GM23338 (cell line): ENCODE measurements at regions not wholly inside any gene's neighbourhood (a gene's known extent, or its start where the extent isn't known, plus 50 kb on each side); places are given as distances from the start of the nearest gene placed in this dataset.

Experiments used
- ATAC-seq: fragments of 200-7000 bp; cut with Tn5 transposase; 3 replicates; pipeline ENCODE4 v1.9.1; 2020
- DNase-seq: peaks from one replicate; pipeline ENCODE4 v3.0.0-alpha.2; 2015; ENCODE audit warnings: low spot score
- H2AFZ ChIP-seq: fragments of 200-600 bp; sonication (generic); 2 replicates; pipeline ENCODE4 v1.8.0; 2016; ENCODE audit warnings: antibody characterized with exemption, mild to moderate bottlenecking, moderate library complexity
- H3F3A ChIP-seq: fragments of 200-600 bp; sonication (generic); replicated peaks from 2 replicates; pipeline ENCODE4 v1.8.0; 2017; ENCODE audit warnings: antibody characterized with exemption, mixed run types, low read depth
- H3K27ac ChIP-seq: fragments of 200-600 bp; sonication (generic); 2 replicates; pipeline ENCODE4 v1.6.1; 2016; ENCODE audit warnings: low read depth
- H3K27me3 ChIP-seq: fragments of 200-600 bp; sonication (generic); 2 replicates; pipeline ENCODE4 v1.8.0; 2016; ENCODE audit warnings: mild to moderate bottlenecking, mixed run types, moderate library complexity; ENCODE audit not compliant: insufficient read depth
- H3K36me3 ChIP-seq: fragments of 200-600 bp; sonication (generic); 2 replicates; pipeline ENCODE4 v1.8.0; 2016; ENCODE audit warnings: mild to moderate bottlenecking; ENCODE audit not compliant: insufficient read depth
- H3K4me1 ChIP-seq: fragments of 200-600 bp; sonication (generic); 2 replicates; pipeline ENCODE4 v1.8.0; 2016; ENCODE audit warnings: mild to moderate bottlenecking, moderate library complexity; ENCODE audit not compliant: insufficient read depth
- H3K4me2 ChIP-seq: fragments of 200-600 bp; sonication (generic); 2 replicates; pipeline ENCODE4 v1.7.1; 2017; ENCODE audit warnings: mixed run types
- H3K4me3 ChIP-seq: fragments of 200-600 bp; sonication (generic); 2 replicates; pipeline ENCODE4 v1.6.1; 2016; ENCODE audit warnings: mixed run types
- H3K79me2 ChIP-seq: fragments of 200-600 bp; sonication (generic); replicated peaks from 2 replicates; pipeline ENCODE4 v1.8.0; 2017; ENCODE audit warnings: mild to moderate bottlenecking; ENCODE audit not compliant: insufficient read depth
- H3K9me2 ChIP-seq: fragments of 200-600 bp; sonication (generic); 2 replicates; pipeline ENCODE4 v1.8.0; 2017; ENCODE audit not compliant: insufficient read depth
- H4K20me1 ChIP-seq: fragments of 200-600 bp; sonication (generic); replicated peaks from 2 replicates; pipeline ENCODE4 v1.8.0; 2017; ENCODE audit warnings: mild to moderate bottlenecking; ENCODE audit not compliant: insufficient read depth
- H3K27ac Mint-ChIP-seq: 2 replicates; pipeline ENCODE4 v1.8.0; 2020; ENCODE audit warnings: inconsistent platforms, mild to moderate bottlenecking, moderate library complexity, mixed read lengths
- H3K27me3 Mint-ChIP-seq: 3 replicates; pipeline ENCODE4 v1.8.0; 2022; ENCODE audit warnings: low read depth, mild to moderate bottlenecking, moderate library complexity, mixed read lengths, inconsistent platforms; ENCODE audit not compliant: insufficient read depth, poor library complexity
- H3K36me3 Mint-ChIP-seq: 3 replicates; pipeline ENCODE4 v1.8.0; 2021; ENCODE audit warnings: low read depth, mild to moderate bottlenecking, inconsistent platforms, moderate library complexity, mixed read lengths
- H3K4me1 Mint-ChIP-seq: 3 replicates; pipeline ENCODE4 v1.8.0; 2020; ENCODE audit warnings: mild to moderate bottlenecking, inconsistent platforms, mixed read lengths
- H3K4me3 Mint-ChIP-seq: 3 replicates; pipeline ENCODE4 v1.8.0; 2021; ENCODE audit warnings: moderate library complexity, mild to moderate bottlenecking, inconsistent platforms, mixed read lengths
- H3K9me3 Mint-ChIP-seq: 3 replicates; pipeline ENCODE4 v1.8.0; 2020; ENCODE audit warnings: moderate library complexity, mild to moderate bottlenecking, inconsistent platforms, mixed read lengths
- CREB1 ChIP-seq: fragments of 250-450 bp; sonication (Bioruptor Pico); IDR thresholded peaks from 2 replicates; pipeline ENCODE4 v1.5.0; 2020; ENCODE audit warnings: low read depth, mild to moderate bottlenecking, moderate library complexity
- CTCF ChIP-seq, 2 experiments: fragments of 200-600 bp in 1 of 2; sonication (generic) in 1 of 2; conservative IDR thresholded peaks; 2 replicates each; pipeline versions ENCODE4 v1.5.1 to v1.6.1; 2016 to 2017; ENCODE audit warnings: antibody characterized with exemption in 2 of 2, low read depth in 2 of 2, mild to moderate bottlenecking in 2 of 2, moderate library complexity in 1 of 2
- ETS1 ChIP-seq: IDR thresholded peaks from 2 replicates; pipeline ENCODE4 v1.6.1; 2016; ENCODE audit warnings: antibody characterized with exemption
- EZH2 ChIP-seq: fragments of 200-600 bp; sonication (generic); IDR thresholded peaks from one replicate; pipeline ENCODE4 v1.8.0; 2017; ENCODE audit warnings: antibody characterized with exemption, mild to moderate bottlenecking, low read depth; ENCODE audit not compliant: unreplicated experiment
- EZH2phosphoT487 ChIP-seq: fragments of 200-600 bp; sonication (generic); IDR thresholded peaks from one replicate; pipeline ENCODE4 v1.8.1; 2018; ENCODE audit warnings: antibody characterized with exemption; ENCODE audit not compliant: unreplicated experiment
- JUNB ChIP-seq: IDR thresholded peaks from one replicate; pipeline ENCODE4 v1.6.1; 2016; ENCODE audit warnings: antibody characterized with exemption; ENCODE audit not compliant: unreplicated experiment
- NANOG ChIP-seq: IDR thresholded peaks from 2 replicates; pipeline ENCODE4 v1.6.1; 2016; ENCODE audit warnings: antibody characterized with exemption, borderline replicate concordance
- REST ChIP-seq: IDR thresholded peaks from one replicate; pipeline ENCODE4 v1.6.1; 2018; ENCODE audit warnings: antibody characterized with exemption; ENCODE audit not compliant: unreplicated experiment
- ZNF462 ChIP-seq: fragments of 250-450 bp; sonication (Bioruptor Pico); IDR thresholded peaks from 2 replicates; pipeline ENCODE4 v1.5.0; 2020; ENCODE audit warnings: mild to moderate bottlenecking, moderate library complexity

- no peak overlapping the region for H3K4me3 Mint-ChIP-seq
- ATAC-seq (no peak), DNase-seq (no peak)
- no peaks in the 10 kb centered on the region for H3K9me3 Mint-ChIP-seq
- Histone ChIP-seq H3K27ac (no peak overlapping the region), H3F3A (no peaks in the 10 kb centered on the region), H3K4me3 (no peak overlapping the region), H3K9me2 (peaks cover 7% of the 10 kb centered on the region; the same call in 1 of the 2 replicates), H2AFZ (no peak overlapping the region), H3K27me3 (no peaks in the 10 kb centered on the region), H3K36me3 (no peaks in the 10 kb centered on the region), H3K4me1 (peaks cover 8% of the 10 kb centered on the region; the same call in 1 of the 2 replicates), H3K79me2 (no peaks in the 10 kb centered on the region), H3K4me2 (no peak overlapping the region), H4K20me1 (no peaks in the 10 kb centered on the region)
- H3K27me3 Mint-ChIP-seq: peaks cover 6% of the 10 kb centered on the region
- peaks cover 8% of the 10 kb centered on the region for H3K4me1 Mint-ChIP-seq
- TF ChIP-seq REST (no peak), EZH2phosphoT487 (no peak), JUNB (no peak), CREB1 (CRISPR knock-in tag) (no peak), NANOG (no peak), EZH2 (no peak), CTCF (conservative IDR thresholded peaks at IDR 0.05; ENCODE audit: low read depth in 2 of 2) (no peak)
- no peak overlapping the region for H3K27ac Mint-ChIP-seq
- H3K36me3 Mint-ChIP-seq: no peaks in the 10 kb centered on the region
These were observed 158.6 kb upstream of the PCSK2 start for GRCh38 chr20:17068084-17068711.

- Mint-ChIP-seq H3K36me3 (no peaks in the 10 kb centered on the region), H3K27me3 (peaks cover 1% of the 10 kb centered on the region), H3K4me3 (no peak overlapping the region), H3K27ac (no peak overlapping the region), H3K4me1 (no peaks in the 10 kb centered on the region), H3K9me3 (no peaks in the 10 kb centered on the region)
- no peaks in the 10 kb centered on the region for H3K79me2 ChIP-seq
- peaks cover 3% of the 10 kb centered on the region; the same call in 1 of the 2 replicates for H3K9me2 ChIP-seq
- H3K27ac ChIP-seq: no peak overlapping the region
- H3F3A ChIP-seq: no peaks in the 10 kb centered on the region
- H2AFZ ChIP-seq: no peak overlapping the region
- no peak overlapping the region for H3K4me2 ChIP-seq
- H3K4me3 ChIP-seq: no peak overlapping the region
- H3K36me3 ChIP-seq: no peaks in the 10 kb centered on the region
- H3K4me1 ChIP-seq: no peaks in the 10 kb centered on the region
- no peaks in the 10 kb centered on the region for H4K20me1 ChIP-seq
- H3K27me3 ChIP-seq: no peaks in the 10 kb centered on the region
- ATAC-seq: no peak
- no peak for DNase-seq
- TF ChIP-seq ZNF462 (CRISPR knock-in tag) (no peak), JUNB (no peak), ETS1 (no peak)
These were observed 149.8 kb upstream of the PCSK2 start for GRCh38 chr20:17077030-17077429.
